BLaER1 (cell line): ENCODE measurements at regions not wholly inside any gene's neighbourhood (a gene's known extent, or its start where the extent isn't known, plus 50 kb on each side); places are given as distances from the start of the nearest gene placed in this dataset.
A peak's percentile ranks its signal among the peaks of the same experiment; 100 is the strongest.

Experiments used
- H3K27ac ChIP-seq: shearing (Covaris generic); formaldehyde crosslinking; 2 replicates; pipeline ENCODE4 v1.8.1; 2022
- H3K27me3 ChIP-seq: shearing (Covaris generic); formaldehyde crosslinking; 2 replicates; pipeline ENCODE4 v1.8.1; 2022
- H3K36me3 ChIP-seq: shearing (Covaris generic); formaldehyde crosslinking; 2 replicates; pipeline ENCODE4 v1.8.1; 2022
- H3K4me1 ChIP-seq: shearing (Covaris generic); formaldehyde crosslinking; 2 replicates; pipeline ENCODE4 v1.8.1; 2022
- H3K4me2 ChIP-seq: shearing (Covaris generic); formaldehyde crosslinking; 2 replicates; pipeline ENCODE4 v1.8.1; 2022
- H3K4me3 ChIP-seq: shearing (Covaris generic); formaldehyde crosslinking; 2 replicates; pipeline ENCODE4 v1.8.1; 2022
- H3K9ac ChIP-seq: shearing (Covaris generic); formaldehyde crosslinking; 2 replicates; pipeline ENCODE4 v1.8.1; 2022
- H3K9me3 ChIP-seq: shearing (Covaris generic); formaldehyde crosslinking; 2 replicates; pipeline ENCODE4 v1.8.1; 2022
- H4K20me1 ChIP-seq: shearing (Covaris generic); formaldehyde crosslinking; 2 replicates; pipeline ENCODE4 v1.8.1; 2022
- Cebpa-rat ChIP-seq: shearing (Covaris generic); IDR thresholded peaks from 2 replicates; pipeline ENCODE4 v1.8.1; 2022

- Histone ChIP-seq H3K27ac (peak overlapping the region; percentile 87), H3K4me2 (peak overlapping the region; percentile 95), H3K9ac (peak overlapping the region; percentile 66; the same call in 1 of the 2 replicates), H3K4me1 (peaks cover 72% of the 10 kb centered on the region), H4K20me1 (no peaks in the 10 kb centered on the region), H3K4me3 (peak overlapping the region; percentile 53), H3K9me3 (peaks cover 6% of the 10 kb centered on the region), H3K27me3 (no peaks in the 10 kb centered on the region), H3K36me3 (no peaks in the 10 kb centered on the region)
- TF ChIP-seq Cebpa-rat, result 0 out of 2 replicates have a peak, but pooled peaks have one; percentile 3
These were observed 131.4 kb upstream of the UBE2E2 start for GRCh38 chr3:23071758-23072157.

GRCh38 chr3:23072693-23073092 is 130.4 kb upstream of the UBE2E2 start:
- H3K4me2 ChIP-seq, result peak overlapping the region; percentile 95
- H3K27ac ChIP-seq, result peak overlapping the region; percentile 87

GRCh38 chr3:23073724-23074305 is 129.3 kb upstream of the UBE2E2 start:
- Histone ChIP-seq H3K9me3 (no peaks in the 10 kb centered on the region; the same call in 1 of the 2 replicates), H3K27ac (peak overlapping the region; percentile 4; the same call in 1 of the 2 replicates), H3K9ac (no peak overlapping the region), H3K4me2 (peak overlapping the region; percentile 95), H3K4me3 (no peak overlapping the region), H3K36me3 (no peaks in the 10 kb centered on the region), H3K4me1 (peaks cover 55% of the 10 kb centered on the region), H3K27me3 (no peaks in the 10 kb centered on the region), H4K20me1 (no peaks in the 10 kb centered on the region)
- TF ChIP-seq Cebpa-rat, result no peak

More at GRCh38 chr3:23072693-23073092, 130.4 kb upstream of the UBE2E2 start:
- Histone ChIP-seq H3K9ac (no peak overlapping the region), H3K4me1 (peaks cover 63% of the 10 kb centered on the region), H3K4me3 (peak overlapping the region; percentile 53; the same call in 1 of the 2 replicates), H3K36me3 (no peaks in the 10 kb centered on the region), H3K9me3 (peaks cover 2% of the 10 kb centered on the region), H4K20me1 (no peaks in the 10 kb centered on the region), H3K27me3 (no peaks in the 10 kb centered on the region)
- no peak for TF ChIP-seq Cebpa-rat

- Histone ChIP-seq H3K27ac (no peak overlapping the region), H4K20me1 (no peaks in the 10 kb centered on the region), H3K27me3 (no peaks in the 10 kb centered on the region), H3K4me3 (no peak overlapping the region), H3K4me2 (no peak overlapping the region), H3K9ac (no peak overlapping the region), H3K9me3 (no peaks in the 10 kb centered on the region; the same call in 1 of the 2 replicates), H3K4me1 (peaks cover 61% of the 10 kb centered on the region), H3K36me3 (no peaks in the 10 kb centered on the region)
- TF ChIP-seq Cebpa-rat, result no peak
These were observed 127.6 kb upstream of the UBE2E2 start for GRCh38 chr3:23075496-23075895.

- H3K9ac ChIP-seq, result no peak overlapping the region
These were observed 126.7 kb upstream of the UBE2E2 start for GRCh38 chr3:23076437-23076836.

GRCh38 chr3:23077126-23077525 is 126.0 kb upstream of the UBE2E2 start:
- Histone ChIP-seq H3K27ac (no peak overlapping the region), H3K9me3 (no peaks in the 10 kb centered on the region; the same call in 1 of the 2 replicates), H3K4me1 (peaks cover 44% of the 10 kb centered on the region), H4K20me1 (no peaks in the 10 kb centered on the region), H3K4me3 (no peak overlapping the region), H3K9ac (no peak overlapping the region), H3K36me3 (no peaks in the 10 kb centered on the region), H3K4me2 (no peak overlapping the region), H3K27me3 (no peaks in the 10 kb centered on the region)
- no peak for TF ChIP-seq Cebpa-rat

More at GRCh38 chr3:23076437-23076836, 126.7 kb upstream of the UBE2E2 start:
- no peaks in the 10 kb centered on the region; the same call in 1 of the 2 replicates for H3K9me3 ChIP-seq
- TF ChIP-seq Cebpa-rat, result no peak
- H4K20me1 ChIP-seq, result no peaks in the 10 kb centered on the region
- H3K27me3 ChIP-seq, result no peaks in the 10 kb centered on the region
- H3K36me3 ChIP-seq, result no peaks in the 10 kb centered on the region
- H3K4me2 ChIP-seq, result no peak overlapping the region
- H3K27ac ChIP-seq, result no peak overlapping the region
- peaks cover 51% of the 10 kb centered on the region for H3K4me1 ChIP-seq
- no peak overlapping the region for H3K4me3 ChIP-seq

GRCh38 chr3:23078735-23079134 is 124.4 kb upstream of the UBE2E2 start:
- Histone ChIP-seq H3K4me1 (peaks cover 28% of the 10 kb centered on the region), H3K4me2 (peak overlapping the region; percentile 63), H3K9ac (no peak overlapping the region), H3K27me3 (no peaks in the 10 kb centered on the region), H3K36me3 (no peaks in the 10 kb centered on the region), H3K4me3 (no peak overlapping the region), H4K20me1 (no peaks in the 10 kb centered on the region), H3K27ac (no peak overlapping the region), H3K9me3 (no peaks in the 10 kb centered on the region; the same call in 1 of the 2 replicates)
- no peak for TF ChIP-seq Cebpa-rat

- Histone ChIP-seq H3K4me3 (0 out of 2 replicates have a peak overlapping the region, but pooled peaks have one; percentile 7), H3K9me3 (no peaks in the 10 kb centered on the region), H3K9ac (no peak overlapping the region), H3K27me3 (no peaks in the 10 kb centered on the region), H3K27ac (no peak overlapping the region), H4K20me1 (no peaks in the 10 kb centered on the region), H3K4me2 (peak overlapping the region; percentile 63), H3K36me3 (no peaks in the 10 kb centered on the region), H3K4me1 (peaks cover 18% of the 10 kb centered on the region)
- no peak for TF ChIP-seq Cebpa-rat
These were observed 123.2 kb upstream of the UBE2E2 start for GRCh38 chr3:23079976-23080375.

- peaks cover 17% of the 10 kb centered on the region for H3K4me1 ChIP-seq
- no peaks in the 10 kb centered on the region for H3K9me3 ChIP-seq
- H3K27me3 ChIP-seq, result no peaks in the 10 kb centered on the region
- H3K27ac ChIP-seq, result no peak overlapping the region
- no peak for TF ChIP-seq Cebpa-rat
- H4K20me1 ChIP-seq, result no peaks in the 10 kb centered on the region
- no peak overlapping the region for H3K9ac ChIP-seq
- H3K4me2 ChIP-seq, result no peak overlapping the region
- no peak overlapping the region for H3K4me3 ChIP-seq
- no peaks in the 10 kb centered on the region for H3K36me3 ChIP-seq
These were observed 119.4 kb upstream of the UBE2E2 start for GRCh38 chr3:23083701-23084100.

- no peak for TF ChIP-seq Cebpa-rat
- no peaks in the 10 kb centered on the region for H3K27me3 ChIP-seq
- H3K4me2 ChIP-seq, result no peak overlapping the region
- no peaks in the 10 kb centered on the region for H3K36me3 ChIP-seq
- H3K4me1 ChIP-seq, result peaks cover 10% of the 10 kb centered on the region
- H3K4me3 ChIP-seq, result no peak overlapping the region
- H3K27ac ChIP-seq, result no peak overlapping the region
- no peaks in the 10 kb centered on the region for H4K20me1 ChIP-seq
- H3K9me3 ChIP-seq, result no peaks in the 10 kb centered on the region
- no peak overlapping the region for H3K9ac ChIP-seq
These were observed 118.8 kb upstream of the UBE2E2 start for GRCh38 chr3:23084367-23084766.
